ENCODE measurements at regions not wholly inside any gene's neighbourhood (a gene's known extent, or its start where the extent isn't known, plus 50 kb on each side); places are given as distances from the start of the nearest gene placed in this dataset.

DNA sequence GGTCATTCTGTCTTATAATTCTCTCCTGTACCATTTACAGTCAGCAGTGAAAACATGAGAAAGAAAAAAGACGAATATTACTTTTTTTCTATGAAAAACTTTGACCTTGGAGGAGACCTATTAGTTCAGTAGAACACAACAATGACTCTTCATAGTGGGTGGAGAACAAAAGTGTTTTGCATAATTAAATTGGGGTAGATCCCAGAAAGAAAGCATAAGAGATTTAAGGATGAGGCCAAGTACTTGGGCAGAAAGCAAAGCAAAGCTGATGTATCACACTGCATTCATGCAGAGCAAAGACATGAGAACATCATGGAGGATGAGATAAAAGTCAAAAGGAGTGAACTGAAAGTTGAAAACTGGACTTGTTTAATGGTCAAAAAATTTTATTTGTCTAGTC lies 1273.4 kb downstream of the ROBO2 start:
- H3K4me3 ChIP-seq, result no peak overlapping the region
- TF ChIP-seq, protein P1, sequence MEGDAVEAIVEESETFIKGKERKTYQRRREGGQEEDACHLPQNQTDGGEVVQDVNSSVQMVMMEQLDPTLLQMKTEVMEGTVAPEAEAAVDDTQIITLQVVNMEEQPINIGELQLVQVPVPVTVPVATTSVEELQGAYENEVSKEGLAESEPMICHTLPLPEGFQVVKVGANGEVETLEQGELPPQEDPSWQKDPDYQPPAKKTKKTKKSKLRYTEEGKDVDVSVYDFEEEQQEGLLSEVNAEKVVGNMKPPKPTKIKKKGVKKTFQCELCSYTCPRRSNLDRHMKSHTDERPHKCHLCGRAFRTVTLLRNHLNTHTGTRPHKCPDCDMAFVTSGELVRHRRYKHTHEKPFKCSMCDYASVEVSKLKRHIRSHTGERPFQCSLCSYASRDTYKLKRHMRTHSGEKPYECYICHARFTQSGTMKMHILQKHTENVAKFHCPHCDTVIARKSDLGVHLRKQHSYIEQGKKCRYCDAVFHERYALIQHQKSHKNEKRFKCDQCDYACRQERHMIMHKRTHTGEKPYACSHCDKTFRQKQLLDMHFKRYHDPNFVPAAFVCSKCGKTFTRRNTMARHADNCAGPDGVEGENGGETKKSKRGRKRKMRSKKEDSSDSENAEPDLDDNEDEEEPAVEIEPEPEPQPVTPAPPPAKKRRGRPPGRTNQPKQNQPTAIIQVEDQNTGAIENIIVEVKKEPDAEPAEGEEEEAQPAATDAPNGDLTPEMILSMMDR (IDR thresholded peaks at IDR 0.05), result no peak
- TF ChIP-seq POLR2A (IDR thresholded peaks at IDR 0.05), result no peak
- DNase-seq, result no peak

DNA sequence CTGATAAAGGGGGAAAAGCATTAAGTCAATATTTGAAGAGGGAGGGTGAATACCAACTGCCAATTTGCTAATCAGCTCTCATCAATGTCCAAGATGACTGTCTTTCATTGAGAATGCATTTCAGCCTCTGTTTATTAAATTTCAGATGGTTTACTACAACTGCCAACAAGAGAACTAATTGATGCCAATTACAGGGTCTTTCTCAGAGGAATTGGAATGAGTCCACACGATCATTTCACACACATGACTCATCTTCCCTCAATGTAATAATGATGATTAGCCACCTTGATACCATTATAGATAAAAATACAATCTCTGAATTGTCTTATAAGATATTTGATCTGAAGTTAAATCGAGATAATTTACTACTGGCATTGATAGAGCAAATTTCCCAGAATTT lies 1274.4 kb downstream of the ROBO2 start:
- DNase-seq, result no peak
- Histone ChIP-seq H3K9me3 (no peaks in the 10 kb centered on the region), H3K4me1 (no peaks in the 10 kb centered on the region), H3K27ac (no peak overlapping the region), H3K4me3 (no peak overlapping the region), H3K27me3 (no peaks in the 10 kb centered on the region), H3K36me3 (no peaks in the 10 kb centered on the region)
- no peak for TF ChIP-seq POLR2A (IDR thresholded peaks at IDR 0.05)
- TF ChIP-seq, protein P1 (IDR thresholded peaks at IDR 0.05), result no peak

More for the DNA sequence above, 1273.4 kb downstream of the ROBO2 start:
- Histone ChIP-seq H3K9me3 (no peaks in the 10 kb centered on the region), H3K27ac (no peak overlapping the region), H3K4me1 (no peaks in the 10 kb centered on the region), H3K36me3 (no peaks in the 10 kb centered on the region), H3K27me3 (no peaks in the 10 kb centered on the region)

DNA sequence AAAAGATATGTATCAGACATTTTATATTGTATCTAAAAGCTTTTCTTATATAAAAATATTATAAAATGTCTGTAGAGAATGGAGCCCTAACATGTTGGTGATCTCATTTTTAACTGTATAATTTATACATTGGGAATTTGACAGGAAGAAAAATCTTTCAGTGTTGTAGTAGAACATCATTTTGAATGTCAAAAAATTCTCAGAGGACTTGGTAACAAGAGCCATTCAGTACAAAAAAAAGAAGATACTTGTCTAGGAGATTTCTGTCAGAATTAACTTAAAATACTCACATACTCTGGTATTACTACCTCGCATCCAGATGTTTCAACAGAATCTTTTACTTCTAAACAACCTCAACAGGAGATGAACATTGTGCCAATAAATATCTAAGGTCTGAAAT lies 1277.9 kb downstream of the ROBO2 start:
- Histone ChIP-seq H3K27ac (no peak overlapping the region), H3K27me3 (no peaks in the 10 kb centered on the region)
- TF ChIP-seq, protein P1 (IDR thresholded peaks at IDR 0.05), result no peak
- no peak for TF ChIP-seq POLR2A (IDR thresholded peaks at IDR 0.05)

DNA sequence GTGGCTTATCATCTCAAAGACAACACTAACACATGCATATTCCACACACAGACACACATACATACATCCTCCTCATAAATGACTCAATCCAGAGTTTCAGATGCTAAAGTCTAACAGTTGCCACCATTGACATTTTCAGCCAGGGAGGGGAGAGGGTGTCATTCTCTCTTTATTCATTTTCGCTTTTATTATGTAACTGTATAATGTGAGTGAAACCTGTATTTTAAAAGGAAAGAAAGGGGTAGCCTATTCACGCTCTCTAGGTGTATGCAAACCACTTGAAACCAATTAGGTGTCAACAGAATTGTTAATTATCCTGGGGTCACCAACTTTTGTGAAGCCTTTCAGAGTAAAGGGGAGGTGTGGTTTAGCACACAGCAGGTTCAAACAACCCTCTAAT lies 1282.9 kb downstream of the ROBO2 start:
- Histone ChIP-seq H3K4me3 (no peak overlapping the region), H3K27ac (no peak overlapping the region), H3K4me1 (no peaks in the 10 kb centered on the region), H3K36me3 (no peaks in the 10 kb centered on the region), H3K27me3 (no peaks in the 10 kb centered on the region), H3K9me3 (no peaks in the 10 kb centered on the region)
- no peak for DNase-seq
- TF ChIP-seq, protein P1 (IDR thresholded peaks at IDR 0.05), result no peak
- TF ChIP-seq POLR2A (IDR thresholded peaks at IDR 0.05), result no peak

More for the DNA sequence above, 1277.9 kb downstream of the ROBO2 start:
- no peaks in the 10 kb centered on the region for H3K4me1 ChIP-seq
- DNase-seq, result no peak
- H3K36me3 ChIP-seq, result no peaks in the 10 kb centered on the region
- H3K9me3 ChIP-seq, result no peaks in the 10 kb centered on the region
- H3K4me3 ChIP-seq, result no peak overlapping the region

DNA sequence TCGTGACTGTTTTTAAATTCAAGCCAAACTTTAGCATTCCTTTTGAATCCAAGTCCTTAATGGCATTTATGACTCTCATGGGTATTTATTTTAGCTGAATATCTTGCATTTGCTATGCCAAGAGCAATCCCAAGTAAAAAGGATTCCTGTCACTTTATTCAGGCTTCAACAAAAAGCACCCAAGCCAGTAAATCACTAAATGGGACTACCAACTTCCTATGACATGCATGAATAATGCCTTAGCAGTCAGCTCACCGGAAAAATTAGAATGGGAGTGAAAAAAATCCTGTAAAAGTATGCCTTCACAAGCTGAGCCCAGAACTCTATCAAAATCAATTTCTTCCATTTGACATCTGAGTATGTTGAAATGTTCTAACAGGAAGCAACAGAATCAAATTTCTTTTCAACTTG lies 1297.9 kb downstream of the ROBO2 start:
- no peak overlapping the region for H3K27ac ChIP-seq
- H3K36me3 ChIP-seq, result no peaks in the 10 kb centered on the region
- H3K4me3 ChIP-seq, result no peak overlapping the region
- H3K9me3 ChIP-seq, result no peaks in the 10 kb centered on the region
- TF ChIP-seq, protein P1 (IDR thresholded peaks at IDR 0.05), result no peak
- no peak for TF ChIP-seq POLR2A (IDR thresholded peaks at IDR 0.05)
- no peaks in the 10 kb centered on the region for H3K4me1 ChIP-seq
- H3K27me3 ChIP-seq, result no peaks in the 10 kb centered on the region
- no peak for DNase-seq

DNA sequence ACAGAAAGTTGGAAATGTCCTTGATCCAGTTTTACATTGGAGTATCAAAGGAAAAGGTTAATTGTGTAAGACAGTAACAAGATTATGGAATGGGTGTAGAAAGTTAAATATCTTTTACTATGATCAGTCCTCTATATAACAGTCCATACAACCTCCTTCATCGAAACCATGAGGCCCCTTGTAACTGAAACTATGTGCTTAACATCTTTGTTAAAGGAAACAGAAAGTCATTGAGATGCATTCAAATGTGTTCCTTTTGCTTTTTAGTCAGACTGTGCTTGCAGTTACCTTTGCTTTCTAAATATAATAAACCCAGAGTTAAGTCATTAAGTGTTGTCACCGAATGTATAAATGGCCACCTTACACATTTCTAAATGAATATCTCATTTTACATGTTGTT lies 1298.5 kb downstream of the ROBO2 start:
- DNase-seq, result no peak
- H3K27me3 ChIP-seq, result no peaks in the 10 kb centered on the region
- TF ChIP-seq, protein P1 (IDR thresholded peaks at IDR 0.05), result no peak
- no peak for TF ChIP-seq POLR2A (IDR thresholded peaks at IDR 0.05)
- no peak overlapping the region for H3K27ac ChIP-seq
- no peaks in the 10 kb centered on the region for H3K36me3 ChIP-seq
- H3K4me1 ChIP-seq, result no peaks in the 10 kb centered on the region
- H3K4me3 ChIP-seq, result no peak overlapping the region
- no peaks in the 10 kb centered on the region for H3K9me3 ChIP-seq

Data from Peyer's patch (tissue), 4 donors.